ENCODE measurements at regions not wholly inside any gene's neighbourhood (a gene's known extent, or its start where the extent isn't known, plus 50 kb on each side); places are given as distances from the start of the nearest gene placed in this dataset.
A peak's percentile ranks its signal among the peaks of the same experiment; 100 is the strongest.
"Not testable (repeated sequence)": the region's sequence is repeated elsewhere in the genome, so short reads cannot be mapped to it uniquely, and the experiment has no call there.

DNA sequence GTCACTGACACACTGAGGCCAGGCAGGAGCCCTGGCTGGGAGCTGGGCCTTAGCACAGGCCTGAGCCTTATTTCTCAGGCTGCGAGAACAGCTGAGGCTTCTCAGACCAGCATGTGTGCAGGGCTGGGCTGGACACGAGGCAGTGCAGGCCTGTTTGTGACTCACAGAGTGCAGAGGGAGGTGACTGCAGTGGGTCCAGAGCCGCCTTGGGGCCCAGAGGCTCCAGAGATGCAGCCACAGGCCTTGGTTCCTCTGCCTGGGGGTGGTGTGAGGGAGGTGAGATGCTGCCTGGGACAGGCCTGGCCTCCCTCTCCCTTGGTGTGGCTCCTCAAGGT is 61.2 kb upstream of the ETV3 start:
- H3K4me3 ChIP-seq (ENCODE audit: low read length in 2 of 2) = no peak overlapping the region
- WGBS, 2 donors = 68 to 76% methylated on average over 3 of the region's 3 CpGs
- intact Hi-C loops (cut with DNase I) = loop anchor here in 1 of 2 donors (10.0 kb wide), 1 partner anchor 285 kb away; no protein-coding TSS in a partner anchor
- H3K9me3 ChIP-seq (ENCODE audit: control insufficient read depth, low read length) = no peaks in the 10 kb centered on the region
- H3K36me3 ChIP-seq (ENCODE audit: control insufficient read depth in 1 of 2, insufficient read depth in 2 of 2, low read length in 1 of 2) = no peaks in the 10 kb centered on the region
- H3K27ac ChIP-seq (ENCODE audit: low read depth in 1 of 2, low read length in 2 of 2) = no peak overlapping the region
- no peak for ATAC-seq (ENCODE audit: low FRiP score)
- H3K4me1 ChIP-seq (ENCODE audit: control insufficient read depth in 1 of 2, insufficient read depth in 2 of 2, low read length in 2 of 2) = no peaks in the 10 kb centered on the region
- no peak for DNase-seq
- no peaks in the 10 kb centered on the region for H3K27me3 ChIP-seq (ENCODE audit: control insufficient read depth in 1 of 2, insufficient read depth in 2 of 2, low read length in 1 of 2)

DNA sequence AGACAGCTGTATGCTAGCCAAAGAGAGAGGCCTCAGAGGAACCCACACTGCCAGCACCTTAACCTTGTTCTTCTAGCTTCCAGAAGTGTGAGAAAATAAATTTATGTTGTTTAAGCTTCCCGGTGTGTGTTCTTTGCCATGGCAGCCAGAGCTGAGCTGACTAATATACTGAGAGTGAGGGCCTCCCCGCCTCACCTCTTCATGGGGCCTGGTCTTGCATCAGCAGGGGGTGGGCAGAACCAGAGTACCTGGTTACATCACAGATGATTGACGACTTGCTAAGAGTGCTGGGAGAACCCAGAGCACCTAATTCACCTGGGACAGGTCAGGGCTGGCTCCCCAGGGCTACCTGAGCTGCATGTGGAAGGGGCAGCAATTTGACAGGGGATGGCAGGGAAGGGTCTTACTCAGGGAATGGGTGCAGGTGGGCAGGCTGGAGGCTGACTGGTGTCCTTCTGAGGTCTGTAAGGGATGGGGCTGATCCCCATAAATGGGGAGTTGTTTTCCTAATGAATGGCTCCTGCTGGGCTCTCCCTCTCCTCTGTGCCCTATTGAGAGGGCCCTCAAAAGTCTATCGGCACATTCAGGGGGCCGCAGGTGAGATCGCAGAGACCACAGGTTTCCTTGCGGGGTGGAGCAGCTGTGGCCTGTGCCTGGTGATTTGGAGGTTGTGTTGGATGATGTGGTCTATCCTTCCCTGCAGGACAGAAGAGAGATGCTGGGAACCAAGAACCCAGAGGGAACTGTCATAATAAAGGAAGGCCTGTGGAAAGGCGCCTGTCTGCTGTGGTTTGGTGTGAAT is 60.6 kb upstream of the ETV3 start:
- ATAC-seq (ENCODE audit: low FRiP score) = no peak
- no peaks in the 10 kb centered on the region for H3K27me3 ChIP-seq (ENCODE audit: control insufficient read depth in 1 of 2, insufficient read depth in 2 of 2, low read length in 1 of 2)
- 80 to 83% methylated on average over 8 of the region's 8 CpGs for WGBS, 2 donors
- H3K9me3 ChIP-seq (ENCODE audit: control insufficient read depth, low read length) = no peaks in the 10 kb centered on the region
- no peak overlapping the region for H3K4me3 ChIP-seq (ENCODE audit: low read length in 2 of 2)
- DNase-seq = no peak
- no peaks in the 10 kb centered on the region for H3K36me3 ChIP-seq (ENCODE audit: control insufficient read depth in 1 of 2, insufficient read depth in 2 of 2, low read length in 1 of 2)
- H3K4me1 ChIP-seq (ENCODE audit: control insufficient read depth in 1 of 2, insufficient read depth in 2 of 2, low read length in 2 of 2) = no peaks in the 10 kb centered on the region
- intact Hi-C loops (cut with DNase I) = loop anchor here in 1 of 2 donors (10.0 kb wide), 1 partner anchor 286 kb away; no protein-coding TSS in a partner anchor
- no peak overlapping the region for H3K27ac ChIP-seq (ENCODE audit: low read depth in 1 of 2, low read length in 2 of 2)

DNA sequence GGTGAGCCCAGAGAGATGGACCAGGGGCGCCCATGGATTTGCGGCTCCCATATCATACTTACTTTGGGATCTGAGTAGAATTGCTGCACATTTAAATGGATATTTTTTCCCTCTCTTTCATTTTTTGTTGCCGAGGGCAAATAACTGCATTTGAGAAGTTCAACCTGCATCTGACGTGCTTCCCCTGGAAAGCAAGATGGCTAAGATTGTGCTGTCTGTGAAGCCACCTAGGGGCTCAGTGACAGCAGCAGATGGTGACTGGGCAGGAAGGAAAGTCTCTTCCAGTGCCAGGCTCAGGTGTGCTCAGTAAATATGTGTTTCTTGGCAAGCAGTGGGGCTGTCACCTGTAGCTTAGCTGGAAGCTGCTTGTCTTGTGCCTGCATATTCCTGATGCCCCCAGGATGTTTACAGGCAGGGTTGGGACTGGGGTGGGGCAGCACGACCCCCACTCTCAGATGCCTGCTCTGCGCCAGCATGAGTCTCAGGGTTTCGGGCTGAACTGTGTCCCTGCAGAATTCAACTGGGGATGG is 59.8 kb upstream of the ETV3 start:
- 90 to 91% methylated on average over 7 of the region's 7 CpGs for WGBS, 2 donors
- ATAC-seq (ENCODE audit: low FRiP score) (no peak), DNase-seq (no peak)
- peaks cover 0 to 2% of the 10 kb centered on the region in 2 donors for H3K27me3 ChIP-seq (ENCODE audit: control insufficient read depth in 1 of 2, insufficient read depth in 2 of 2, low read length in 1 of 2)
- H3K4me3 ChIP-seq (ENCODE audit: low read length in 2 of 2) = no peak overlapping the region
- no peaks in the 10 kb centered on the region for H3K36me3 ChIP-seq (ENCODE audit: control insufficient read depth in 1 of 2, insufficient read depth in 2 of 2, low read length in 1 of 2)
- no peaks in the 10 kb centered on the region for H3K4me1 ChIP-seq (ENCODE audit: control insufficient read depth in 1 of 2, insufficient read depth in 2 of 2, low read length in 2 of 2)
- intact Hi-C loops (cut with DNase I) = loop anchor here in 1 of 2 donors (10.0 kb wide), 1 partner anchor 287 kb away; no protein-coding TSS in a partner anchor
- no peaks in the 10 kb centered on the region for H3K9me3 ChIP-seq (ENCODE audit: control insufficient read depth, low read length)
- H3K27ac ChIP-seq (ENCODE audit: low read depth in 1 of 2, low read length in 2 of 2) = no peak overlapping the region

DNA sequence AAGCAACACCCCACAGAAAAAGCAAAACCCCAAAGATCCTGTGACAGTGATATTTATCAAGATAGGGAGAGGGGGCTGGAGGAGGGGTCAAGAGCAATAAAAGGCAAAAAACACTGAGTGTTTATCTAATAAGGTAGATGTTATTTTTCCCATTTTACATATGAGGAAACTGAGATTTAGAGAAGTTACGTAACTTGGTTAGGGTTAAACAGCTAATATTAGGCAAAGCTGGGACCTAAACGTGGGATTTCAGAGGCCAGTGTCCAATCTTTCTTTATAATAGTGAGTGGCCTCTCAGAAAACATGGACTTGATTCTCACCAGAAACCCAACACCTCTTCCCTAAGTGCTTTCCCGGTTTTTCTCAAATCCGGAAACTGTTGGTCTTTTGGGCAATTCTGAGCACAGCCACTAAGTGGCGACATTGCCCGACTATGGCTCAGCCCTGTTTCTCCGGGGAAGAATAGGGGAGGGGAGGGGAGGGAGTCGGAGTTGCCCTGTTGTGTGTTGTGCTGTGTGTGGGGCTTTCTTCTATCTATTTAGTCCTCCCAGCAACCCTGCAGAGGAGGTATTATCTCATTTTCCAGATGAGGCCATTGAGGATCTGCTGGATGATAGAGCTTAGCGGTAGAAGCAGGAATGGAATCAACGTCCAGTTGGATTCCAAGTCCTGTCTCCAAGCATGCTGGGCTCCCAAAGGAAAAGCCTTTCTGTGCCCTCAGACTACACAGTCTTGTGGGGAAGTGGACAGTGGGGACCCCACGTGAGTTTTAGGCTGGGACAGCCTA is 58.7 kb upstream of the ETV3 start:
- intact Hi-C loops (cut with DNase I) = loop anchor here in 1 of 2 donors (10.0 kb wide), 1 partner anchor 288 kb away; no protein-coding TSS in a partner anchor
- WGBS, 2 donors = 32 to 39% methylated on average over 6 to 10 of the region's 11 CpGs
- H3K27me3 ChIP-seq (ENCODE audit: control insufficient read depth in 1 of 2, insufficient read depth in 2 of 2, low read length in 1 of 2); H3K36me3 ChIP-seq (ENCODE audit: control insufficient read depth in 1 of 2, insufficient read depth in 2 of 2, low read length in 1 of 2); H3K27ac ChIP-seq (ENCODE audit: low read depth in 1 of 2, low read length in 2 of 2); H3K9me3 ChIP-seq (ENCODE audit: control insufficient read depth, low read length); ATAC-seq (ENCODE audit: low FRiP score); H3K4me3 ChIP-seq (ENCODE audit: low read length in 2 of 2); DNase-seq; H3K4me1 ChIP-seq (ENCODE audit: control insufficient read depth in 1 of 2, insufficient read depth in 2 of 2, low read length in 2 of 2): not testable (repeated sequence)

DNA sequence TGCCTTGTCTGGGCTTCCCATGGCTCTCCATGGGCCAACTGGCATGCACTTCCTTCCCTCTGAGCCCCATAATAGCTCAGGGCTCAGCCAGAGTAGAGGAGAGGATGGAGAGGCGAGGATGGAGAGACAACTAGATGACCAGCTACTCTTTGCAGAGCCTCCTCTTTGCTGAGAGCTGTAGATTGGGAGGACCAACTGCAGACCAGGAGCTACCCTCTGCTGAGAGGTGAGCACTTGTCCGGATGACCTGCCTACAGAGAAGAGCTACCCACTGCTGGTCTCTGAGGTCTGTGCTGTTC is 58.0 kb upstream of the ETV3 start:
- no peak for DNase-seq
- H3K27ac ChIP-seq (ENCODE audit: low read depth in 1 of 2, low read length in 2 of 2) = no peak overlapping the region
- H3K4me3 ChIP-seq (ENCODE audit: low read length in 2 of 2) = no peak overlapping the region
- no peaks in the 10 kb centered on the region for H3K9me3 ChIP-seq (ENCODE audit: control insufficient read depth, low read length)
- intact Hi-C loops (cut with DNase I) = loop anchor here in 1 of 2 donors (10.0 kb wide), 1 partner anchor 289 kb away; no protein-coding TSS in a partner anchor
- no peak for ATAC-seq (ENCODE audit: low FRiP score)
- WGBS, 2 donors = 95 to 97% methylated on average over 2 of the region's 2 CpGs
- H3K36me3 ChIP-seq (ENCODE audit: control insufficient read depth in 1 of 2, insufficient read depth in 2 of 2, low read length in 1 of 2) = no peaks in the 10 kb centered on the region
- H3K4me1 ChIP-seq (ENCODE audit: control insufficient read depth in 1 of 2, insufficient read depth in 2 of 2, low read length in 2 of 2) = no peaks in the 10 kb centered on the region
- peaks cover 0 to 2% of the 10 kb centered on the region in 2 donors for H3K27me3 ChIP-seq (ENCODE audit: control insufficient read depth in 1 of 2, insufficient read depth in 2 of 2, low read length in 1 of 2)

DNA sequence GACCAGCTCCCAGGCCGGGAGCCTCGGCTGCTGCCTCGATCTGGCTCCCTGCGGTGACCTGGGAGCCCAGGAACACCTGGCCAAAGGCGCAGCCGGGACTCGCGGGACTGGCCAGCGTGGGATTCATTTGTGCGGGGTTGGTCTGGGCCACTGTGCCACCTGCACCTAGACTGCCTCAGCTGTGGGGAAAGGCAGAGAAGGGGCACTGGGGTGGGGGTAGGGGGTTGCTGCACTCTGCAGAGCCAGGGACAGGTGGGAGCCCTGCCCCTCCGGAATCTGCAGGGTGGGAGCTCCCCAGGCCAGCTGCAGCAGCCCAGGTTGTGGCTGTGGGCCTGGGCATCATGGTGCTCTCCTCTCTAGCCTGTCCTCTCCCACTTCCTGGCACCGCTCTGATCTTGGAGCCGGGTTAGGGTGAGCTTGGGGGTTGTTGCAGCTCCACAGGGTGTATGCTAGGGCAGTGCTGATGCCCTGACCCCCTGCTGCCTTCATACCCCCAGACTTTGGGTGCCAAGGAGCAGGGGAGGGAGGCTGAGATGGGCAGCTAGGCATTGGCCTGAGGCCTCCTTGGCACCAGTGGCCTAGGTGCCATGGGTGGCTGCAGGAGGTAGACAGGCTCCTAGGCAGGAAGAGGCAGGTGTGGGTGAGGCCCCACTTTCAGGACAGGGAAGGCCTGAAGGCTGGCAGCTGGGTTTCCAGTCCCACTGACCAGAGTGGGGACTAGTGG is 57.5 kb upstream of the ETV3 start:
- no peaks in the 10 kb centered on the region for H3K4me1 ChIP-seq (ENCODE audit: control insufficient read depth in 1 of 2, insufficient read depth in 2 of 2, low read length in 2 of 2)
- H3K9me3 ChIP-seq (ENCODE audit: control insufficient read depth, low read length) = no peaks in the 10 kb centered on the region
- DNase-seq (no peak), ATAC-seq (ENCODE audit: low FRiP score) (peak; percentile 8)
- WGBS, 2 donors = 79 to 83% methylated on average over 12 to 13 of the region's 13 CpGs
- H3K27ac ChIP-seq (ENCODE audit: low read depth in 1 of 2, low read length in 2 of 2) = no peak overlapping the region
- H3K4me3 ChIP-seq (ENCODE audit: low read length in 2 of 2) = no peak overlapping the region
- peaks cover 0 to 2% of the 10 kb centered on the region in 2 donors for H3K27me3 ChIP-seq (ENCODE audit: control insufficient read depth in 1 of 2, insufficient read depth in 2 of 2, low read length in 1 of 2)
- intact Hi-C loops (cut with DNase I) = loop anchor here in 1 of 2 donors (10.0 kb wide), 1 partner anchor 289 kb away; no protein-coding TSS in a partner anchor
- no peaks in the 10 kb centered on the region for H3K36me3 ChIP-seq (ENCODE audit: control insufficient read depth in 1 of 2, insufficient read depth in 2 of 2, low read length in 1 of 2)

DNA sequence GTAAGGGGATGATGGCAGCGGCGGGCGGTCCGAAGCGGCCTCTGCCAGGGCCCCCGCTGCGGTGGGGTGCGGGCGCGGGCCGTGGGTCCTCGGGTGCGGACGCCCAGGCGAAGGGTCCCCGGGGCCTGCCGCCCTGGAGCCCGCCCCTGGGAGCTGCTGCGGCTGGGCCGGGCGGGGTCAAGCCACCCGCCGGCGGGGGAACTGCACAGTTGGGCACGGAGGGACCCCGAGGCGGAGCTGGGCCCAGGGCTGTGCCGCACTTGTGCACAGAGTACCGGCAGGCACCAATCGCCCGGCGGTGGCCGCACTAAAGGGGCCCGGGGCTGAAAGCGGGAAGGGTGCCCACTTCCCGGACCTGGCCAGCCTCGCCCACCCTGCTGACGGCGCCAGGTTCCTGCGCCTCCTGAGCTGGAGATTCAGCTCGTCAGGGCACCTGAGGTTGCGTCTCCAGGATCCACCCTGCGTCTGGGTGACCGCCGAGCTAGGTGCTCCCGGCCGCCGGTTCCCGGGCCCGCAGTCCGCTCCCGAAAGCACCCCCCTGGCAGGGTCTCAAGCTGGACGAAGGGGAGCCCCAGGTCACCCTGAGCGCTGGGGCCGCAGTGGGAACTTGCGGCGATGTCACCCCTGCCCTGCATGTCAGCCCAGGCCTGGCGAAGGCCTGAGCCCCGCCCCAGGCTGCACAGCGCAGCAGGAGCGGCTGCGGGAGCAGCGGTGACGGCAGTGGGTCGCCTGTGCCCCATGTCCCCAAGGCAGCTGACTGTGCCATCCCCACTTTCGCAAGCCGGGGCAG is 56.7 kb upstream of the ETV3 start:
- ATAC-seq (ENCODE audit: low FRiP score) (no peak), DNase-seq (no peak)
- intact Hi-C loops (cut with DNase I) = loop anchor here (5.0 to 10.0 kb wide), 2 partner anchors 290 to 292 kb away; no protein-coding TSS in a partner anchor
- Histone ChIP-seq H3K4me3 (ENCODE audit: low read length in 2 of 2) (no peak overlapping the region), H3K27ac (ENCODE audit: low read depth in 1 of 2, low read length in 2 of 2) (no peak overlapping the region), H3K9me3 (ENCODE audit: control insufficient read depth, low read length) (no peaks in the 10 kb centered on the region), H3K36me3 (ENCODE audit: control insufficient read depth in 1 of 2, insufficient read depth in 2 of 2, low read length in 1 of 2) (no peaks in the 10 kb centered on the region), H3K27me3 (ENCODE audit: control insufficient read depth in 1 of 2, insufficient read depth in 2 of 2, low read length in 1 of 2) (peaks cover 0 to 2% of the 10 kb centered on the region in 2 donors), H3K4me1 (ENCODE audit: control insufficient read depth in 1 of 2, insufficient read depth in 2 of 2, low read length in 2 of 2) (no peaks in the 10 kb centered on the region)
- WGBS, 2 donors = 15 to 17% methylated on average over 61 to 67 of the region's 67 CpGs

All from aorta (tissue), 5 donors.